Spleen (tissue), 7 donors: ENCODE measurements at regions not wholly inside any gene's neighbourhood (a gene's known extent, or its start where the extent isn't known, plus 50 kb on each side); places are given as distances from the start of the nearest gene placed in this dataset.

ENCODE experiments used
- POLR2A ChIP-seq, 3 donors: fragments of 450-650 bp; IDR thresholded peaks; one replicate each; pipeline ENCODE4 v1.5.1; 2017; ENCODE audit warnings: antibody characterized with exemption in 3 of 3, mild to moderate bottlenecking in 1 of 3
- TF ChIP-seq, protein P1 (sequence below), 11 experiments: fragments of 200-600 bp in 7 of 11; fragments of 450-650 bp in 4 of 11; sonication (generic) in 4 of 11; IDR thresholded peaks in 8 of 11; conservative IDR thresholded peaks in 3 of 11; 1 replicate in 7 of 11; 2 replicates in 4 of 11; pipeline versions ENCODE4 v1.4.0 to v1.8.0; 2016 to 2021; ENCODE audit warnings: antibody characterized with exemption in 11 of 11, inconsistent platforms in 4 of 11, mild to moderate bottlenecking in 1 of 11
- donor health status: DM: no; HTN: no; CAD: no; lungs with moderate emphysema.
- donor health status: DM: no; HTN: no; CAD: no.
- donor health status: DM: no; HTN: no; CAD: no.

DNA sequence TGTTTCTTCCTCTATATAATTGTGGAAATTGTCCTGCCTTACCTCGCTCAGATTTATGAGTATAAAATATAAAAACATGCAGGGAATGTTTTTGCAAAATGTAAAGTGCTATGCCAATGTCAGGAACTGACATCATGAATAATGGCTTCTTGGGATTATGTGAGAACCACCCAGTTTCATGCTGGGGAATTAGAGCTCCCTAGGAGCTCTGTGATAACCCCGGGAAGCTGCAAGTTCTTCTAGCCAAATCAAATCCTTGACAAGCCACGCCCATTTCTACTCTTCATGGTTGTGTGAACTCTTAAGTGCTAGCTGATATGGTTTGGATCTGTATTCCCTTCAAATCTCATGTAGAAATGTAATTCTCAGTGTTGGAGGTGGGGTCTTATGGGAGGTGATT is 85.9 kb upstream of the PAK3 start:
- no peak for TF ChIP-seq POLR2A (IDR thresholded peaks at IDR 0.05)
- TF ChIP-seq, protein P1, sequence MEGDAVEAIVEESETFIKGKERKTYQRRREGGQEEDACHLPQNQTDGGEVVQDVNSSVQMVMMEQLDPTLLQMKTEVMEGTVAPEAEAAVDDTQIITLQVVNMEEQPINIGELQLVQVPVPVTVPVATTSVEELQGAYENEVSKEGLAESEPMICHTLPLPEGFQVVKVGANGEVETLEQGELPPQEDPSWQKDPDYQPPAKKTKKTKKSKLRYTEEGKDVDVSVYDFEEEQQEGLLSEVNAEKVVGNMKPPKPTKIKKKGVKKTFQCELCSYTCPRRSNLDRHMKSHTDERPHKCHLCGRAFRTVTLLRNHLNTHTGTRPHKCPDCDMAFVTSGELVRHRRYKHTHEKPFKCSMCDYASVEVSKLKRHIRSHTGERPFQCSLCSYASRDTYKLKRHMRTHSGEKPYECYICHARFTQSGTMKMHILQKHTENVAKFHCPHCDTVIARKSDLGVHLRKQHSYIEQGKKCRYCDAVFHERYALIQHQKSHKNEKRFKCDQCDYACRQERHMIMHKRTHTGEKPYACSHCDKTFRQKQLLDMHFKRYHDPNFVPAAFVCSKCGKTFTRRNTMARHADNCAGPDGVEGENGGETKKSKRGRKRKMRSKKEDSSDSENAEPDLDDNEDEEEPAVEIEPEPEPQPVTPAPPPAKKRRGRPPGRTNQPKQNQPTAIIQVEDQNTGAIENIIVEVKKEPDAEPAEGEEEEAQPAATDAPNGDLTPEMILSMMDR (IDR thresholded peaks at IDR 0.05 in 8 of 11, conservative IDR thresholded peaks at IDR 0.05 in 3 of 11) = no peak
